Fibroblast of mammary gland (primary cell): ENCODE measurements at regions not wholly inside any gene's neighbourhood (a gene's known extent, or its start where the extent isn't known, plus 50 kb on each side); places are given as distances from the start of the nearest gene placed in this dataset.

Experiments used
- DNase-seq: peaks from one replicate; pipeline ENCODE4 v3.0.0-alpha.2; 2010; ENCODE audit warnings: low read depth
- H3K4me3 ChIP-seq: 2 replicates; pipeline ENCODE4 v1.5.1; 2011; ENCODE audit warnings: low read depth, mild to moderate bottlenecking, low read length, moderate library complexity; ENCODE audit not compliant: control insufficient read depth
- CTCF ChIP-seq: conservative IDR thresholded peaks from 2 replicates; pipeline ENCODE4 v1.5.1; 2011; ENCODE audit warnings: low read depth, low read length, inconsistent platforms; ENCODE audit not compliant: control insufficient read depth, insufficient read depth

DNA sequence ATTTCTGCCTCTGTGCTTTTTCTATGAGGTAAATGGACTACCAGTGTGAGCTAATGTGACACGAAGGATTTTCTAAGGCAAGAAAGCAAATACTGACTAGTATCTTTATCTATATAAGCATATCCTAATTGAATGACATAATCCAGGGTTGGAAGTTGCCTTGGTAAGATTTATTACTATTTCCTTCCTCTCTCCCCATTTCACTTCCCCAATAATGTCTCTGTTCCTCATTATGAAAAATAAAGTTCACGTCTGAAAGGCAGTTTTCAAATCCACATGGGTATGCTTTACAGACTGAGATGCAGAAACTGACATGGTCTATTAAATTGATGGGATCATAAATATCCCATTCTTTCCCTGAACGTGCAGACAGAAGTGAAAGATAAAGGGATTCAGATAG is 86.0 kb downstream of the DTWD1 start:
- TF ChIP-seq CTCF = no peak
- no peak for DNase-seq
- H3K4me3 ChIP-seq = no peak overlapping the region

DNA sequence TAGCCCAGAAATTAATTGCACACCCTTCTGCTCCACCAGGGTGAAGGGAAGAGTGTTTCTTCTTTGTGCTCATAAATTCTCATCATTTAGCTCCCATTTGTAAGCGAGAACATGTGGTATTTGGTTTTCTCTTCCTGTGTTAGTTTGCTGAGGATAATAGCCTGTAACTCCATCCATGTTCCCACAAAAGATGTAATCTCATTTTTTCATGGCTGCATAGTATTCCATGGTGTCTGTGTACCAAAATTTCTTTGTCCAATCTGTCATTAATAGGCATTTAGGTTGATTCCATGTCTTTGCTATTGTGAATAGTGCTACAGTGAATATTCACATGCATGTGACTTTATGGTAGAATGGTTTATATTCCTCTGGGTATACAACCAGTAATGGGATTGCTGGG is 86.8 kb downstream of the DTWD1 start:
- H3K4me3 ChIP-seq = no peak overlapping the region
- DNase-seq = no peak
- no peak for TF ChIP-seq CTCF

- H3K4me3 ChIP-seq = no peak overlapping the region
- DNase-seq = no peak
- TF ChIP-seq CTCF = no peak
These were observed 88.9 kb downstream of the DTWD1 start for GRCh38 chr15:49709646-49710214.

DNA sequence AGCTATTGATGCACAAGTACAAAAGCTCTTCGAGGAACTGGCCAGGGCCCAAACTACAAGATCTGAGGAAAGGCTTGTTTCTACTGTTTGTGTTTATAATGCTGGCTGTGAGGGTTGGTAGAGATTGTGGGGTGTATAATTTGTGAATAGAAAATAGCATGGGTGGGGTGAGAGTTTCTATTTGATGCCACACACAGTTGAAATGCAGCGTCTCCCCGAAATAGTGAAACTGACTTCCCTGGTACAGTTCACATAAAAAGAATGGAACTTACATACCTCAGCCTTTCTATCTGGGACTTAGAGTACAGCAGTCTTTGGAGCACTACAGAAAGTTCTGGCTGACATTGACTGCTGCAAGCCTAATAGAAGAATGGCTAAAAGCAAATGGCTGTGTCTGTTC is 91.3 kb downstream of the DTWD1 start:
- H3K4me3 ChIP-seq = no peak overlapping the region
- DNase-seq = no peak
- no peak for TF ChIP-seq CTCF

DNA sequence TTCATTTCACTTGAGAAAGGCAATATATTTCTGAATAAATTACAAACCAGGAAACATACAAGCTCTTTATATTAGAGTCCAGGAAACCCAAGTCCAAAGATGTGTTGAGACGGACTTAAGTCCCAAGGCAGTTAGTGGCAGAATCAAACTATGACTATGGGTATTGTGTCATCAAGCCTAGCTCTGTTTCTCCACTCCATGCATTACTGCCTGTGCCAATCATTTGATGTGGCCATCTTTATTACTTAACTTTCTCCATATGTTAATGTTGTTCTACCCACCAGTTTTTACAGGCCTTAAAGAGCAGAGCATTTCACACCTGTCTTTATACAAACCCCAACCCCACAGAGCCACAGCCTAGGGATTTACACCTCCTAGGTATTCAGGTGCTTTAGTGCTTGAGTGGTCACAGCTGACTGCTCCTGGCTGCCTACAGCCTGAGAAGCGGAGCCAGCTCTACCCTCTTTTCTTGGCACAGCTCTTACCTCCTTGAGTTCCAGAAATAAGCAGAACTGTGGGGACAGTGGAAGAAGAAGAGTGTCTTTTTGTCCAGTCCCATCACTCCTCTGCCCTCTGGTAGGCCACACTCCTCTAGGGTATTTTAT is 92.1 kb downstream of the DTWD1 start:
- H3K4me3 ChIP-seq = no peak overlapping the region
- no peak for TF ChIP-seq CTCF
- DNase-seq = no peak

DNA sequence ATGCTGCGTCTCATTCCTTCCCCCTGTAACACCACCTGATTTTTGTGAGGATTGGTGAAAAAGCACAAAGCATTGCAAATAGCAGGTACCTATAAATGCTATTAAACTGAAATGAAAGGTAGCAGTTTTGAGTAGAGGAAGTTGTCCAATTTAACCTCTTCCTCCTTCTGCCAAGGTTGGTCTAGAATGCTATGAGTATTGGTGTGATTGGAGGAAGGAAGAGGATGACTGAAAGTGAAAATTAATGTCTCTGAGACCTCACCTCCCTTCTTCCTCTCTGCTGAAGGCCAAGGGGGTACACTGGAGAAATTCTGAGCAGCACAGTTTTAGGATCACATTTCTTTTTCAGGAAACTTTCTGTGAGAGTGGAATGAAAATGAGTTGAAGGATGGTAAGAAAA is 94.4 kb downstream of the DTWD1 start:
- TF ChIP-seq CTCF = no peak
- no peak overlapping the region for H3K4me3 ChIP-seq
- DNase-seq = no peak

GRCh38 chr15:49715701-49716100 is 94.9 kb downstream of the DTWD1 start:
- TF ChIP-seq CTCF = no peak
- H3K4me3 ChIP-seq = no peak overlapping the region
- DNase-seq = no peak
